HL-60 (cell line): ENCODE measurements at regions not wholly inside any gene's neighbourhood (a gene's known extent, or its start where the extent isn't known, plus 50 kb on each side); places are given as distances from the start of the nearest gene placed in this dataset.

Experiments
- DNase-seq, 2 experiments: peaks; one replicate each; pipeline ENCODE4 v3.0.0-alpha.2; 2010 to 2020; ENCODE audit warnings: low read depth in 1 of 2, low spot score in 1 of 2
- H3K27ac ChIP-seq: fragments of 250-450 bp; sonication (Bioruptor Pico); replicated peaks from 2 replicates; pipeline ENCODE4 v1.5.1; 2020; ENCODE audit warnings: mild to moderate bottlenecking, moderate library complexity
- H3K27me3 ChIP-seq: fragments of 250-450 bp; sonication (Bioruptor Pico); 2 replicates; pipeline ENCODE4 v1.5.1; 2021; ENCODE audit warnings: mild to moderate bottlenecking, moderate library complexity; ENCODE audit not compliant: insufficient read depth, poor library complexity, severe bottlenecking
- H3K4me3 ChIP-seq: replicated peaks from 2 replicates; pipeline ENCODE4 v1.5.1; 2011; ENCODE audit warnings: mild to moderate bottlenecking, control low read depth, low read length; ENCODE audit not compliant: insufficient read depth
- CTCF ChIP-seq: IDR thresholded peaks from one replicate; pipeline ENCODE4 v1.5.1; 2011; ENCODE audit warnings: low read length, control low read depth, inconsistent platforms; ENCODE audit not compliant: insufficient read depth
- GABPA ChIP-seq: IDR thresholded peaks from 2 replicates; pipeline ENCODE4 v1.6.1; 2012; ENCODE audit warnings: low read depth
- POLR2AphosphoS5 ChIP-seq: IDR thresholded peaks from 2 replicates; pipeline ENCODE4 v1.6.1; 2012; ENCODE audit warnings: low read depth
- REST ChIP-seq: IDR thresholded peaks from 2 replicates; pipeline ENCODE4 v1.6.1; 2012; ENCODE audit warnings: low read depth; ENCODE audit not compliant: insufficient replicate concordance
- SPI1 ChIP-seq: IDR thresholded peaks from 2 replicates; pipeline ENCODE4 v1.6.1; 2012; ENCODE audit warnings: low read depth, mild to moderate bottlenecking, borderline replicate concordance

- no peak for DNase-seq
- Histone ChIP-seq H3K4me3 (no peak overlapping the region), H3K27ac (no peak overlapping the region), H3K27me3 (no peaks in the 10 kb centered on the region)
- no peak for TF ChIP-seq REST
- TF ChIP-seq SPI1 = no peak
- no peak for TF ChIP-seq CTCF
- TF ChIP-seq POLR2AphosphoS5 = no peak
- no peak for TF ChIP-seq GABPA
Measured at GRCh38 chr16:79864032-79864780, 263.7 kb upstream of the MAF start.

GRCh38 chr16:79863128-79864031 lies 262.8 kb upstream of the MAF start:
- DNase-seq = no peak
- Histone ChIP-seq H3K27ac (no peak overlapping the region), H3K4me3 (no peak overlapping the region), H3K27me3 (no peaks in the 10 kb centered on the region)
- TF ChIP-seq POLR2AphosphoS5 = no peak
- no peak for TF ChIP-seq CTCF
- TF ChIP-seq GABPA = no peak
- no peak for TF ChIP-seq REST
- no peak for TF ChIP-seq SPI1

GRCh38 chr16:79862601-79863000 lies 262.1 kb upstream of the MAF start:
- Histone ChIP-seq H3K27me3 (no peaks in the 10 kb centered on the region), H3K4me3 (no peak overlapping the region), H3K27ac (no peak overlapping the region)
- TF ChIP-seq SPI1 (no peak), GABPA (no peak), POLR2AphosphoS5 (no peak), REST (no peak), CTCF (no peak)
- no peak for DNase-seq
